ENCODE measurements at regions not wholly inside any gene's neighbourhood (a gene's known extent, or its start where the extent isn't known, plus 50 kb on each side); places are given as distances from the start of the nearest gene placed in this dataset.

DNA sequence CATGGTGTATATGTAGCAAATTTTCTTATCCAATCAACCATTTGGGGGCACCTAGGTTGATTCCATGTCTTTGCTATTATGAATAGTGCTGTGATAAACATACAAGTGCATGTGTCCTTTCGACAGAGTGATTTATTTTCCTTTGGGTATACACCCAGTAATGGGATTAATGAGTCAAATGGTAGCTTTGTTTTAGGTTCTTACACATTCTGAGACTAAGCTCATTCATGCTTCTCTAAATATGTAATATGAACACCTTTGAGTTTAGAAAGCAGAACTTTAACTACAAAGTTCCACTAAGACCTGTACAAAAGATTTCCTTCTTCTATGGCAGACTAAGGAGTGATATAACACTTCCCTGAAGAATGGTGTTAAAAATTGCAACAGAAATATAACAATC lies 627.0 kb downstream of the KCNA4 start:
- TF ChIP-seq POLR2AphosphoS5 (IDR thresholded peaks at IDR 0.05; ENCODE audit: low read depth, low read length) (no peak), POLR2A (IDR thresholded peaks at IDR 0.05; ENCODE audit: low read depth, low read length) (no peak), SPI1 (IDR thresholded peaks at IDR 0.05; ENCODE audit: low read depth, low read length) (no peak)
